RWPE1 (cell line): ENCODE measurements at regions not wholly inside any gene's neighbourhood (a gene's known extent, or its start where the extent isn't known, plus 50 kb on each side); places are given as distances from the start of the nearest gene placed in this dataset.
A peak's percentile ranks its signal among the peaks of the same experiment; 100 is the strongest.

ENCODE experiments used
- CTCF ChIA-PET: fragments of 350-600 bp; sonication (Branson Sonifier 250); formaldehyde crosslinking; extraction: SDS; loops from one replicate; lab custom pipeline; 2021; lab: Yijun Ruan, JAX
- POLR2A ChIA-PET: fragments of 400-600 bp; formaldehyde crosslinking; extraction: SDS; loops from one replicate; lab custom pipeline; 2020; ENCODE audit warnings: antibody characterized with exemption; ENCODE audit not compliant: low non-redundant PET; lab: Yijun Ruan, JAX
- DNase-seq: peaks from one replicate; pipeline ENCODE4 v3.0.0; 2012; ENCODE audit warnings: low spot score
- H3K27ac ChIP-seq: fragments of 450-650 bp; 2 replicates; pipeline ENCODE4 v1.5.1; 2017
- CTCF ChIP-seq: fragments of 450-650 bp; conservative IDR thresholded peaks from 2 replicates; pipeline ENCODE4 v1.5.1; 2017; ENCODE audit warnings: low read depth, mild to moderate bottlenecking

DNA sequence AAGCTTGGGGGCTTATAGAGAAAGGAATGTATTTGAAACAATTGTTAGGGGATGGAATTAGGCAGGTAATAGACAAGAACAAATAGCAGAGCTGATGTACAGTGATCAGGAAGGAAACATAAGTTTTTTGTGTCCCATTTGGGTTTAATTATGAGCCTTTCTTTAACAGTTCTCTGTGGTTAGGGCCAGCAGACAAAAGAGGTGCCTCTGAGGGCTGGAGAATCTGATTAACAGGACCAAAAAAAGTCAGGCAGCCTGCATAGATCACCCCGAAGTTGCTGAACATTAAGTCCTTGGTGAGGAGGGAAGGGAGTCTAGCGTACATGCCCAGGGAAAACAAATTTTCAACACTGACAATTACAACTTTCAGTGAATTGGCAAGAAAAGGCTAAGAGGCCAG, 88.6 kb upstream of the SPRED1 start:
- POLR2A ChIA-PET, result no interaction called here
- CTCF ChIA-PET, result no interaction called here
- no peak for TF ChIP-seq CTCF

GRCh38 chr15:38164507-38164906, 88.1 kb upstream of the SPRED1 start:
- DNase-seq, result no peak
- no peak for TF ChIP-seq CTCF
- CTCF ChIA-PET, result no interaction called here
- POLR2A ChIA-PET, result no interaction called here
- H3K27ac ChIP-seq, result no peak overlapping the region

More for the DNA sequence above, 88.6 kb upstream of the SPRED1 start:
- DNase-seq, result no peak
- H3K27ac ChIP-seq, result no peak overlapping the region

- DNase-seq, result peak; percentile 10
- no peak for TF ChIP-seq CTCF
- CTCF ChIA-PET, result no interaction called here
- POLR2A ChIA-PET, result no interaction called here
- H3K27ac ChIP-seq, result no peak overlapping the region
Observed at GRCh38 chr15:38168467-38169070, 84.1 kb upstream of the SPRED1 start.

DNA sequence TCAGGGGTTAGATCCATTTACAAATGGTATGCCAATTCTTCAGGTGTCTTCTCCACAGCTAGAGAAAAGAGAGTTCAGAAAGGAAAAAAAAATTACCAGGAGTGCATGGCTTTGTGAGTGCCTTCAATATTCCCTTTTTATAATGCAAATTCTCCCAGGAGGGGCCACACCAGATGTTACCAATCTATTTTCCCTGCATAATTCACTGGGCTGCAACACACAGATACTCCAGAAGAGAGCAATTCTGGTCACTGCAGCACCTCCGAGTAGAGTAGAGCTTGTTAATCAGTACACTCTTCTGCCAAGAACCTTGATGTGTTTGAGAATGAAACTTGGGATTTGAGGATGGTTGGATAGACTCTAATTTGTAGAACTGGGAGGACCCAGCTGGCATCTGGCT, 80.7 kb upstream of the SPRED1 start:
- no peak for TF ChIP-seq CTCF
- ChIA-PET CTCF (interaction anchor here (0.6 to 0.7 kb wide), 2 partner anchors 422 to 511 kb away, joined by 3 read pairs; no protein-coding TSS in a partner anchor), POLR2A (no interaction called here)
- H3K27ac ChIP-seq, result no peak overlapping the region
- DNase-seq, result no peak

GRCh38 chr15:38174691-38175090, 77.9 kb upstream of the SPRED1 start:
- ChIA-PET POLR2A (no interaction called here), CTCF (no interaction called here)
- H3K27ac ChIP-seq, result no peak overlapping the region
- no peak for DNase-seq
- TF ChIP-seq CTCF, result no peak

- DNase-seq, result peak; percentile 38
- no peak for TF ChIP-seq CTCF
- H3K27ac ChIP-seq, result no peak overlapping the region
- POLR2A ChIA-PET, result no interaction called here
- CTCF ChIA-PET, result no interaction called here
Observed at GRCh38 chr15:38176155-38176554, 76.5 kb upstream of the SPRED1 start.

GRCh38 chr15:38176691-38177090, 75.9 kb upstream of the SPRED1 start:
- ChIA-PET POLR2A (no interaction called here), CTCF (no interaction called here)
- no peak overlapping the region for H3K27ac ChIP-seq
- DNase-seq, result no peak
- TF ChIP-seq CTCF, result no peak
